Sigmoid colon (tissue), 4 donors: ENCODE measurements at regions not wholly inside any gene's neighbourhood (a gene's known extent, or its start where the extent isn't known, plus 50 kb on each side); places are given as distances from the start of the nearest gene placed in this dataset.

ENCODE experiments used
- CTCF ChIP-seq, 4 experiments: fragments of 450-650 bp in 3 of 4; fragments of 200-600 bp in 1 of 4; IDR thresholded peaks; one replicate each; pipeline ENCODE4 v1.5.1; 2016 to 2019; ENCODE audit warnings: antibody characterized with exemption in 4 of 4, mild to moderate bottlenecking in 3 of 4, moderate library complexity in 2 of 4
- EP300 ChIP-seq, 4 donors: sonication (generic); formaldehyde crosslinking; IDR thresholded peaks; one replicate each; pipeline ENCODE4 v1.6.1; 2017; ENCODE audit warnings: antibody characterized with exemption in 4 of 4
- POLR2A ChIP-seq, 2 donors: fragments of 450-650 bp; IDR thresholded peaks; one replicate each; pipeline ENCODE4 v1.6.1; 2016; ENCODE audit warnings: antibody characterized with exemption in 2 of 2, mild to moderate bottlenecking in 2 of 2, moderate library complexity in 2 of 2

GRCh38 chr1:221414772-221415539, 326.9 kb downstream of the DUSP10 start:
- TF ChIP-seq CTCF (IDR thresholded peaks at IDR 0.05) (no peak), EP300 (IDR thresholded peaks at IDR 0.05) (no peak), POLR2A (IDR thresholded peaks at IDR 0.05) (no peak)
